NCI-H510A treated with DMSO at 0.1 percent for 48 hours (cell line): ENCODE measurements at regions not wholly inside any gene's neighbourhood (a gene's known extent, or its start where the extent isn't known, plus 50 kb on each side); places are given as distances from the start of the nearest gene placed in this dataset.
"Not testable (repeated sequence)": the region's sequence is repeated elsewhere in the genome, so short reads cannot be mapped to it uniquely, and the experiment has no call there.

ENCODE experiments used
- DNase-seq: peaks from one replicate; lab custom pipeline; 2025; lab: John Stamatoyannopoulos, UW

DNA sequence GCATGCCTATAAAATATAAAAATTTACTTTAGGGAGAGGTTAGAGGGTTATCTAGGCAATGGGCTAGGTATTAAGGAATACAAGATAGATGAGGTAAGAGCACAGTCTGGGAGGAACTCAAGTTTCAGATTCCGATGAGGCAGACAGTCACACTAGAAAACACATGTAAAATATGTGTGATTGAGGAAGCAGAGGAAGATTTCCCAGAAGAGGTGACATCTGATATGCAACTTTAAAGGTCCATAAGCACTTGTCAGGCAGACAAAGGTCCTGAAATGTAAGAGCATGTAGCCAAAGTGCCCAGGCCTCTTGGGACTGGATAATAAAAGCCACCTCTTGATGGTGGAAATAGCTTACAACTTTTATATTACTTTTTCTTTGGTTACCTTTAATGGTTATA is 81.1 kb upstream of the AADAT start:
- DNase-seq, result no peak

- no peak for DNase-seq
Measured at GRCh38 chr4:170169699-170170098, 79.9 kb upstream of the AADAT start.

- no peak for DNase-seq
Measured at GRCh38 chr4:170167678-170168077, 77.9 kb upstream of the AADAT start.

- DNase-seq, result not testable (repeated sequence)
Measured at GRCh38 chr4:170166193-170166592, 76.4 kb upstream of the AADAT start.

GRCh38 chr4:170162416-170162815 is 72.7 kb upstream of the AADAT start:
- DNase-seq, result no peak

DNA sequence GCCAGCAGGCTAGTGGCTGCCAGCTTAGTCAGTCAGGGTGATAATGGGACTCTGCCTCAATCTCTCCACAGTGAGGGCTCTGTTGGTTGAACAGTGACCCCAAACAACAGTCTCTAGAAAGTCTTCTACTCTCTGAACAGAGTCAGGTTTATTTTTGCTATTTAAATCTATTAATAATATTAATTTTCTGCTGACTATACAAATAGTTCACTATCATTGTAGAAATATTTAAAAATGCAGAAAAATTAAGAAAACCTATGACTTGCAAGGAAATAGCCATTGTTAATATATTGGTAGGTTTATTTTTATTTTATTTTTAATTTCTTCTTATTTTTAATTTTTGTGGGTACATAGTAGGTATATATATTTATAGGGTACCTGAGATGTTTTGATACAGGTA is 67.9 kb upstream of the AADAT start:
- no peak for DNase-seq

DNA sequence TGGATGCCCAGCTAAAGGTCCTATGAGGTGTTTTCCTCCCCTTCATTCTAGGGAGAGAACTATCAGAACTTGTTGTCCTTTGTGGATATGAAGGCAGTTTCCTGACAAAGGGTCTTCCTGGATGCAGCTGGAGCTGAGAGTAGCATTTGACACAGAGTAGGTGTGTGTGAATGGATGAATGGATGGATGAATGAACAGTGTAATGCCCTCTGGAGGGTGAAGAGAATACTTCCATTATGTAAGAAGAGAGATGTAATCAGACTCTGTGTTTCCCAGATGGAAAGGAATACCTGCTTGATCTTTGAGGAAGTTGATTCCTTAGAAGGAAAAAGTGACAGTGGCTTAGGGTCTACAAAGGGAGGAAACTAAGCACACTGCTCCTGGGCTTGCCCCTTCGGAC is 55.4 kb upstream of the AADAT start:
- DNase-seq, result no peak

- DNase-seq, result no peak
Measured at GRCh38 chr4:170139764-170140163, 50.0 kb upstream of the AADAT start.
